Heart right ventricle (tissue), 16 donors: ENCODE measurements at regions not wholly inside any gene's neighbourhood (a gene's known extent, or its start where the extent isn't known, plus 50 kb on each side); places are given as distances from the start of the nearest gene placed in this dataset.

Experiments
- ATAC-seq, 8 donors: fragments of 200-7000 bp; cut with Tn5 transposase; one replicate each; pipeline ENCODE4 v1.9.1; 2020; ENCODE audit warnings: mild to moderate bottlenecking in 8 of 8, moderate library complexity in 8 of 8, moderate number of reproducible peaks in 1 of 8
- DNase-seq, 2 donors: peaks; one replicate each; pipeline ENCODE4 v3.0.0-alpha.2; 2020
- H3K27ac ChIP-seq, 10 donors: fragments of 200-600 bp; sonication (generic) in 2 of 10; one replicate each; pipeline versions ENCODE4 v1.5.0 to v1.8.0; 2020 to 2022; ENCODE audit warnings: mild to moderate bottlenecking in 3 of 10
- H3K27me3 ChIP-seq, 7 donors: fragments of 200-600 bp; one replicate each; pipeline ENCODE4 v1.8.0; 2021 to 2022; ENCODE audit warnings: mild to moderate bottlenecking in 2 of 7
- H3K36me3 ChIP-seq, 9 donors: fragments of 200-600 bp; sonication (generic) in 1 of 9; one replicate each; pipeline versions ENCODE4 v1.5.0 to v1.8.0; 2020 to 2022; ENCODE audit warnings: mild to moderate bottlenecking in 2 of 9
- H3K4me1 ChIP-seq, 9 donors: fragments of 200-600 bp; sonication (generic) in 1 of 9; one replicate each; pipeline versions ENCODE4 v1.5.0 to v1.8.0; 2020 to 2022; ENCODE audit warnings: mild to moderate bottlenecking in 4 of 9
- H3K4me3 ChIP-seq, 10 donors: fragments of 200-600 bp; sonication (generic) in 2 of 10; one replicate each; pipeline versions ENCODE4 v1.5.0 to v1.8.0; 2020 to 2022; ENCODE audit warnings: mild to moderate bottlenecking in 7 of 10, moderate library complexity in 2 of 10
- H3K9me3 ChIP-seq, 11 donors: fragments of 200-600 bp in 10 of 11; sonication (generic) in 2 of 11; one replicate each; pipeline versions ENCODE4 v1.5.0 to v1.8.0; 2013 to 2022; ENCODE audit warnings: mild to moderate bottlenecking in 2 of 11, control low read depth in 1 of 11, moderate library complexity in 1 of 11
- CTCF ChIP-seq, 9 donors: fragments of 200-600 bp; sonication (generic) in 2 of 9; IDR thresholded peaks; one replicate each; pipeline versions ENCODE4 v1.5.0 to v1.8.0; 2021 to 2022; ENCODE audit warnings: antibody characterized with exemption in 9 of 9, mild to moderate bottlenecking in 5 of 9, moderate library complexity in 1 of 9
- WGBS, 2 donors: extraction: QIAGEN DNeasy Blood & Tissue Kit; methylation state at CpG; one replicate each; pipeline ENCODE4 v1.1.7; 2013; ENCODE audit warnings: inconsistent platforms in 1 of 2; 5-methylcytosine and 5-hydroxymethylcytosine counted together
- intact Hi-C, 10 donors: fragments of 100-400 bp; cut with DNase I; formaldehyde crosslinking; loops; one replicate each; pipeline versions ENCODE4 v1.11.1 to v1.14.2; 2022
- donor health status: Arrhythmogenic right ventricular cardiomyopathy.
- donor health status: ischemic (EF 13 %, LVEDD 7.1; RV severe dilation, severe dysfunction).
- donor health status: healthy with polysubstance abuse.
- donor health status: DM: no; HTN: yes; CAD: no.
- donor health status: DM: no; HTN: no; CAD: no.
- donor health status: ischemic (EF 25% LVEDD 6.9; RV normal size, moderate dysfunction).
- donor health status: ischemic (EF 25% LVEDD 5.7; RV mildly dilated, moderate dysfunction).
- donor health status: healthy.
- donor health status: DM: yes; HTN: yes; CAD: no.
- donor health status: Ischemic cardiomyopathy.
- donor health status: ischemic (EF 35%, LVEDD 5.7; RV mildly dilated, moderate dysfunction).
- donor health status: nonischemic (EF 11% LVEDD 7.7; RV severe dilation, severe dysfunction).
- donor health status: DM: yes; HTN: yes; CAD: no.
- donor health status: PGD.
- donor health status: ischemic (EF 29% LVEDD 5.4; RV normal size, mild dysfunction).
- donor health status: nonischemic (EF 23%, LVEDD 6.1; RV moderate dilation, normal function).

DNA sequence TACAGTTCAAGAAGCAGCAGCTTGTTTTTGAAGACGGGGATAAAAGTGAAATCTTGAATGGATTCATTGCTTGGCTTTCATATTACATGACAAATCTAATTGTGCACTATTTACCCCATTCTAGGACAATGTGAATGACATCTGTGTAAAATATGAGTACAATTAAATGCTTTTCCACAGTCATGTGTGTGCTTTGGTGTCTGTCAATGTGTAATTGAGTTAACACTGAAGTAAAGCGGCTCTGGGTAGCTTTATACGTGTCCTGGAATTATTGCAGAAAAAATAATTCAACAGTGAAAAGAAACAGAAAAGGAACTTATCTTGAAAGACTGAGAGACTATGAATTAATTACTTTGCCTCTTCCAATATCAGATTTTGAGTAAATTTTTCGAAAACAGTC, 233.5 kb upstream of the HS3ST5 start:
- intact Hi-C loops = no loop called here
- WGBS, 2 donors = 75 to 82% methylated on average over 4 of the region's 4 CpGs
- no peak for TF ChIP-seq CTCF (IDR thresholded peaks at IDR 0.05)
- DNase-seq (no peak), ATAC-seq (no peak)
- H3K27ac ChIP-seq = no peak overlapping the region
- H3K36me3 ChIP-seq = no peaks in the 10 kb centered on the region
- H3K27me3 ChIP-seq = no peaks in the 10 kb centered on the region
- no peaks in the 10 kb centered on the region for H3K4me1 ChIP-seq
- no peak overlapping the region for H3K4me3 ChIP-seq
- peaks cover 0 to 4% (median 0%) of the 10 kb centered on the region in 11 donors for H3K9me3 ChIP-seq

DNA sequence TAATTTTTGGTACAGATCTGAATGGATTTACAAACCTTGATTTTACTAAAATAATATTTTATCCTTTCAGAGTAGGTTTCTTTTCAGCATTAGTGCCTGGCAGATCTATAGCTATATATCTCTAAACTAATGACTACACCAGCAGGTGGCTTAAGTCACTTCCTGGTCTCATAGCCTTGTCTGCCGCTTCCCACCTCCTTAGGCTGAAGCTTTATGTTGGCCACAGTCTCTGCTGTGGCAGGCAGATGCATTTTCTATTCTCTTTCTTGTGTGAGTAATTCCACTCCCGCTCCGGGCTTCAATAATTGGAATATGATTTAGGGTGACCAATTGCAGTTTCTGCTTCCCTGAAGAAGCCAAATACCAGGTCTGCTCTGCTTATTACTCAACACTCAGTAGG, 226.8 kb upstream of the HS3ST5 start:
- peaks cover 0 to 12% (median 0%) of the 10 kb centered on the region in 11 donors for H3K9me3 ChIP-seq
- TF ChIP-seq CTCF (IDR thresholded peaks at IDR 0.05) = no peak
- ATAC-seq = no peak
- intact Hi-C loops = no loop called here
- no peaks in the 10 kb centered on the region for H3K4me1 ChIP-seq
- H3K27ac ChIP-seq = no peak overlapping the region
- no peak overlapping the region for H3K4me3 ChIP-seq
- WGBS, 2 donors = 69 to 76% methylated on average over 3 of the region's 3 CpGs
- H3K36me3 ChIP-seq = no peaks in the 10 kb centered on the region
- no peak for DNase-seq
- H3K27me3 ChIP-seq = no peaks in the 10 kb centered on the region

DNA sequence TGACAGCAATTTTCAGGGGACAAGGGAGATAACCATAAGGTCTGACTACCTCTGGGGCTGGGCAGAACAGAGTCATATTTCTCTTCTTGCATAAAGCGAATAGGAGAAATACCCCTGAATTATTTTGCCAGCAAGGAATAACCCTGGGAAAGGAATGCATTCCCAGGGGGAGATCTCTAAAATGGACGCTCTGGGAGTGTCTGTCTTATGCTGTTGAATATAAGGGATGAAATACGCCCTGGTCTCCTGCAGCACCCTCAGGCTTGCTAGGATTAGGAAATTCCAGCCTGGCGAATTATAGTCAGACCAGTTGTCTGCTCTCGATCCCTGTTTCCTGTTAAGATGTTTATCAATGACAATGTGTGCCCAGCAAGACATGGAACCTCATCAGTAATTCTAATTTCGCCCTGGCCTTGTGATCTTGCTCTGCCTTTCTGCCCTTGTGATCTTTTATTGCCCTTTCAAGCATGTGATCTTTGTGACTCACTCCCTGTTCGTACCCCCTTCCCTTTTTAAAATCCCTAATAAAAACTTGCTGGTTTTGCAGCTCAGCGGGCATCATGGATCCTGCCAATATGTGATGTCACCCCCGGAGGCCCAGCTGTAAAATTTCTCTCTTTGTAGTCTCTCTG, 221.6 kb upstream of the HS3ST5 start:
- H3K4me1 ChIP-seq = no peaks in the 10 kb centered on the region
- H3K4me3 ChIP-seq = no peak overlapping the region
- ATAC-seq (no peak), DNase-seq (no peak)
- H3K9me3 ChIP-seq = peaks cover 0 to 25% (median 8%) of the 10 kb centered on the region in 11 donors
- WGBS, 2 donors = 74 to 81% methylated on average over 9 of the region's 9 CpGs
- H3K36me3 ChIP-seq = no peaks in the 10 kb centered on the region
- intact Hi-C loops = no loop called here
- H3K27me3 ChIP-seq = no peaks in the 10 kb centered on the region
- H3K27ac ChIP-seq = no peak overlapping the region
- no peak for TF ChIP-seq CTCF (IDR thresholded peaks at IDR 0.05)

- no peak overlapping the region for H3K4me3 ChIP-seq
- TF ChIP-seq CTCF (IDR thresholded peaks at IDR 0.05) = no peak
- H3K27ac ChIP-seq = no peak overlapping the region
- H3K9me3 ChIP-seq = peaks cover 0 to 27% (median 6%) of the 10 kb centered on the region in 11 donors
- 31 to 33% methylated on average over 1 of the region's 1 CpG for WGBS, 2 donors
- DNase-seq = no peak
- intact Hi-C loops = no loop called here
- H3K27me3 ChIP-seq = no peaks in the 10 kb centered on the region
- H3K4me1 ChIP-seq = no peaks in the 10 kb centered on the region
- no peak for ATAC-seq
- no peaks in the 10 kb centered on the region for H3K36me3 ChIP-seq
These were observed 216.6 kb upstream of the HS3ST5 start for GRCh38 chr6:114559419-114559818.
